DND-41 (cell line): ENCODE measurements at regions not wholly inside any gene's neighbourhood (a gene's known extent, or its start where the extent isn't known, plus 50 kb on each side); places are given as distances from the start of the nearest gene placed in this dataset.

Experiments
- CTCF ChIP-seq: IDR thresholded peaks from 2 replicates; pipeline ENCODE4 v1.5.1; 2012; ENCODE audit warnings: borderline replicate concordance, low read length, moderate library complexity, mild to moderate bottlenecking; ENCODE audit not compliant: poor library complexity, severe bottlenecking; ENCODE audit errors: extremely low read depth
- EZH2 ChIP-seq: IDR thresholded peaks from 3 replicates; pipeline ENCODE4 v1.6.1; 2012; ENCODE audit warnings: borderline replicate concordance, low read depth, mild to moderate bottlenecking, moderate library complexity, low read length, inconsistent platforms; ENCODE audit not compliant: severe bottlenecking

GRCh38 chr14:48914921-48915320, 671.3 kb downstream of the RPS29 start:
- TF ChIP-seq CTCF (no peak), EZH2 (no peak)
